Stomach (tissue), 8 donors: ENCODE measurements at regions not wholly inside any gene's neighbourhood (a gene's known extent, or its start where the extent isn't known, plus 50 kb on each side); places are given as distances from the start of the nearest gene placed in this dataset.

Source experiments
- DNase-seq, 2 donors: peaks; one replicate each; pipeline versions ENCODE4 v3.0.0 to v3.0.0-alpha.2; 2013 to 2019
- H3K27ac ChIP-seq, 5 donors: fragments of 200-600 bp in 4 of 5; sonication (generic) in 4 of 5; one replicate each; pipeline ENCODE4 v1.5.1; 2013 to 2019; ENCODE audit warnings: mild to moderate bottlenecking in 1 of 5, moderate library complexity in 1 of 5
- H3K27me3 ChIP-seq, 3 donors: fragments of 200-600 bp; sonication (generic); one replicate each; pipeline ENCODE4 v1.5.1; 2017 to 2019; ENCODE audit warnings: mixed run types in 1 of 3
- H3K36me3 ChIP-seq, 4 donors: fragments of 200-600 bp; sonication (generic); 1 replicate in 3 of 4; 2 replicates in 1 of 4; pipeline ENCODE4 v1.5.1; 2016 to 2019
- H3K4me1 ChIP-seq, 4 donors: fragments of 200-600 bp; sonication (generic); one replicate each; pipeline ENCODE4 v1.5.1; 2016 to 2019
- H3K4me3 ChIP-seq, 4 donors: fragments of 200-600 bp; sonication (generic) in 3 of 4; one replicate each; pipeline ENCODE4 v1.5.1; 2016 to 2019; ENCODE audit warnings: mild to moderate bottlenecking in 1 of 4
- H3K9me3 ChIP-seq, 4 donors: fragments of 200-600 bp; sonication (generic); one replicate each; pipeline ENCODE4 v1.5.1; 2016 to 2019
- EP300 ChIP-seq: sonication (generic); formaldehyde crosslinking; IDR thresholded peaks from one replicate; pipeline ENCODE4 v1.6.1; 2017; ENCODE audit warnings: antibody characterized with exemption
- POLR2A ChIP-seq, 4 donors: fragments of 450-650 bp; IDR thresholded peaks; one replicate each; pipeline ENCODE4 v1.6.1; 2016; ENCODE audit warnings: antibody characterized with exemption in 4 of 4, control low read depth in 2 of 4, mild to moderate bottlenecking in 1 of 4, moderate library complexity in 1 of 4
- POLR2AphosphoS5 ChIP-seq, 3 donors: sonication (generic); formaldehyde crosslinking; IDR thresholded peaks; one replicate each; pipeline ENCODE4 v1.6.1; 2016; ENCODE audit warnings: antibody characterized with exemption in 3 of 3
- WGBS, 5 donors: extraction: QIAGEN DNeasy Blood & Tissue Kit in 3 of 5; methylation state at CpG; one replicate each; pipeline versions ENCODE4 v1.1.5 to v1.1.7; 2013 to 2018; 5-methylcytosine and 5-hydroxymethylcytosine counted together
- intact Hi-C: fragments of 100-400 bp; cut with DNase I; formaldehyde crosslinking; loops from one replicate; pipeline ENCODE4 v1.15.1; 2023; ENCODE audit warnings: low total_unique reads
- TF ChIP-seq, protein P1 (sequence below), 7 experiments: fragments of 450-650 bp in 4 of 7; fragments of 200-600 bp in 3 of 7; sonication (generic) in 3 of 7; IDR thresholded peaks; one replicate each; pipeline ENCODE4 v1.5.1; 2016 to 2019; ENCODE audit warnings: antibody characterized with exemption in 7 of 7, control low read depth in 2 of 7, mild to moderate bottlenecking in 1 of 7
- donor health status: healthy with polysubstance abuse.
- donor health status: Bipolar disorder and iron deficiency.
- donor health status: healthy.

- no peak overlapping the region for H3K27ac ChIP-seq
- no peaks in the 10 kb centered on the region for H3K9me3 ChIP-seq
- no peak for DNase-seq
- H3K4me3 ChIP-seq = no peak overlapping the region
- TF ChIP-seq, protein P1, sequence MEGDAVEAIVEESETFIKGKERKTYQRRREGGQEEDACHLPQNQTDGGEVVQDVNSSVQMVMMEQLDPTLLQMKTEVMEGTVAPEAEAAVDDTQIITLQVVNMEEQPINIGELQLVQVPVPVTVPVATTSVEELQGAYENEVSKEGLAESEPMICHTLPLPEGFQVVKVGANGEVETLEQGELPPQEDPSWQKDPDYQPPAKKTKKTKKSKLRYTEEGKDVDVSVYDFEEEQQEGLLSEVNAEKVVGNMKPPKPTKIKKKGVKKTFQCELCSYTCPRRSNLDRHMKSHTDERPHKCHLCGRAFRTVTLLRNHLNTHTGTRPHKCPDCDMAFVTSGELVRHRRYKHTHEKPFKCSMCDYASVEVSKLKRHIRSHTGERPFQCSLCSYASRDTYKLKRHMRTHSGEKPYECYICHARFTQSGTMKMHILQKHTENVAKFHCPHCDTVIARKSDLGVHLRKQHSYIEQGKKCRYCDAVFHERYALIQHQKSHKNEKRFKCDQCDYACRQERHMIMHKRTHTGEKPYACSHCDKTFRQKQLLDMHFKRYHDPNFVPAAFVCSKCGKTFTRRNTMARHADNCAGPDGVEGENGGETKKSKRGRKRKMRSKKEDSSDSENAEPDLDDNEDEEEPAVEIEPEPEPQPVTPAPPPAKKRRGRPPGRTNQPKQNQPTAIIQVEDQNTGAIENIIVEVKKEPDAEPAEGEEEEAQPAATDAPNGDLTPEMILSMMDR (IDR thresholded peaks at IDR 0.05) = no peak
- TF ChIP-seq POLR2AphosphoS5 (IDR thresholded peaks at IDR 0.05) (no peak), EP300 (no peak), POLR2A (IDR thresholded peaks at IDR 0.05) (no peak)
- intact Hi-C loops = loop anchor here (10.0 kb wide), 1 partner anchor 80 kb away; no protein-coding TSS in a partner anchor
- no peaks in the 10 kb centered on the region for H3K27me3 ChIP-seq
- WGBS, 5 donors = 44 to 54% (median 49%) methylated on average over 4 of the region's 4 CpGs
- no peaks in the 10 kb centered on the region for H3K36me3 ChIP-seq
- no peaks in the 10 kb centered on the region for H3K4me1 ChIP-seq
Observed at GRCh38 chr10:52645187-52645758, 127.3 kb downstream of the MBL2 start.

- H3K27me3 ChIP-seq = no peaks in the 10 kb centered on the region
- DNase-seq = no peak
- WGBS, 5 donors = 73 to 93% (median 77%) methylated on average over 1 of the region's 1 CpG
- H3K9me3 ChIP-seq = no peaks in the 10 kb centered on the region
- H3K4me1 ChIP-seq = peaks cover 0 to 17% (median 0%) of the 10 kb centered on the region in 4 donors
- TF ChIP-seq EP300 = no peak
- TF ChIP-seq, protein P1 (IDR thresholded peaks at IDR 0.05) = no peak
- TF ChIP-seq POLR2AphosphoS5 (IDR thresholded peaks at IDR 0.05) = no peak
- no peak for TF ChIP-seq POLR2A (IDR thresholded peaks at IDR 0.05)
- H3K36me3 ChIP-seq = no peaks in the 10 kb centered on the region
- H3K27ac ChIP-seq = no peak overlapping the region
- no peak overlapping the region for H3K4me3 ChIP-seq
- intact Hi-C loops = loop anchor here (10.0 kb wide), 1 partner anchor 75 kb away; no protein-coding TSS in a partner anchor
Observed at GRCh38 chr10:52649511-52649910, 123.1 kb downstream of the MBL2 start.

- no peak for TF ChIP-seq POLR2AphosphoS5 (IDR thresholded peaks at IDR 0.05)
- TF ChIP-seq EP300 = no peak
- no peak for TF ChIP-seq POLR2A (IDR thresholded peaks at IDR 0.05)
- TF ChIP-seq, protein P1 (IDR thresholded peaks at IDR 0.05) = no peak
- no peaks in the 10 kb centered on the region for H3K27me3 ChIP-seq
- 66 to 87% (median 85%) methylated on average over 4 of the region's 4 CpGs for WGBS, 5 donors
- DNase-seq = no peak
- H3K27ac ChIP-seq = no peak overlapping the region
- intact Hi-C loops = no loop called here
- no peak overlapping the region for H3K4me3 ChIP-seq
- peaks cover 0 to 17% (median 0%) of the 10 kb centered on the region in 4 donors for H3K4me1 ChIP-seq
- H3K9me3 ChIP-seq = no peaks in the 10 kb centered on the region
- no peaks in the 10 kb centered on the region for H3K36me3 ChIP-seq
Observed at GRCh38 chr10:52650873-52651272, 121.7 kb downstream of the MBL2 start.

DNA sequence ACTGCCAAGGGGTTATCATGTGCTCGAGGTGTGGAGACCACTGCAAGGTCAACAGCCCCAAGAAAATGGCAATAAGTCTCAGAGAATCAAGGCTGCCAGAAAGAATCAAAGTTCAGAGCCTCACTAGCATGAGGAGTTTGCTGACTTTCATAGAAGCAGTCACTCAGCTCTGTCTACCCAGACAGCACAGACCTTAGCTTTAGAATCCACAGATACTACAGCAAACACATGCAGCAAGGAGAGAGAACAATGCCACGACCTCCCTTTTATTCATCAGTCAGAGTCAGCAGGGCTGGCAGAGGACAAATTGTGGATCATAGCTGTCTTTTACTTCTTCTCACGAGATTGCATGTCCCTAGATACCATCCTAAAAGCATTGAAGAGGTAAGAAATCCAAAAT is 121.3 kb downstream of the MBL2 start:
- WGBS, 5 donors = 39 to 54% (median 46%) methylated on average over 3 of the region's 3 CpGs

More for the DNA sequence above, 121.3 kb downstream of the MBL2 start:
- intact Hi-C loops = no loop called here
- H3K27ac ChIP-seq = no peak overlapping the region
- H3K36me3 ChIP-seq = no peaks in the 10 kb centered on the region
- TF ChIP-seq, protein P1 (IDR thresholded peaks at IDR 0.05) = no peak
- TF ChIP-seq POLR2AphosphoS5 (IDR thresholded peaks at IDR 0.05) = no peak
- no peak for TF ChIP-seq POLR2A (IDR thresholded peaks at IDR 0.05)
- TF ChIP-seq EP300 = no peak
- H3K4me3 ChIP-seq = no peak overlapping the region
- H3K4me1 ChIP-seq = peaks cover 0 to 17% (median 0%) of the 10 kb centered on the region in 4 donors
- no peaks in the 10 kb centered on the region for H3K27me3 ChIP-seq
- no peak for DNase-seq
- H3K9me3 ChIP-seq = no peaks in the 10 kb centered on the region
